Right lobe of liver (tissue), 6 donors: ENCODE measurements at regions not wholly inside any gene's neighbourhood (a gene's known extent, or its start where the extent isn't known, plus 50 kb on each side); places are given as distances from the start of the nearest gene placed in this dataset.

Experiments
- ATAC-seq, 4 donors: fragments of 200-7000 bp; cut with Tn5 transposase; one replicate each; pipeline ENCODE4 v1.9.1; 2020; ENCODE audit warnings: mild to moderate bottlenecking in 4 of 4, moderate library complexity in 4 of 4
- DNase-seq, 3 donors: peaks; one replicate each; pipeline ENCODE4 v3.0.0-alpha.2; 2020
- H3K27ac ChIP-seq, 3 donors: fragments of 200-600 bp; one replicate each; pipeline ENCODE4 v1.8.0; 2022
- H3K27me3 ChIP-seq, 2 donors: fragments of 200-600 bp; one replicate each; pipeline ENCODE4 v1.8.0; 2022
- H3K36me3 ChIP-seq, 4 donors: fragments of 200-600 bp; sonication (generic) in 1 of 4; one replicate each; pipeline versions ENCODE4 v1.5.1 to v1.8.0; 2017 to 2022; ENCODE audit warnings: control low read depth in 1 of 4
- H3K4me1 ChIP-seq, 4 donors: fragments of 200-600 bp; sonication (generic) in 1 of 4; one replicate each; pipeline versions ENCODE4 v1.5.1 to v1.8.0; 2017 to 2022; ENCODE audit warnings: control low read depth in 1 of 4
- H3K4me3 ChIP-seq, 3 donors: fragments of 200-600 bp; one replicate each; pipeline ENCODE4 v1.8.0; 2022
- H3K9me3 ChIP-seq, 4 donors: fragments of 200-600 bp; sonication (generic) in 1 of 4; one replicate each; pipeline versions ENCODE4 v1.5.1 to v1.8.0; 2017 to 2022; ENCODE audit warnings: control low read depth in 1 of 4
- CTCF ChIP-seq, 4 donors: fragments of 200-600 bp in 3 of 4; fragments of 450-650 bp in 1 of 4; IDR thresholded peaks; one replicate each; pipeline versions ENCODE4 v1.5.1 to v1.8.0; 2016 to 2022; ENCODE audit warnings: antibody characterized with exemption in 4 of 4, mild to moderate bottlenecking in 2 of 4
- POLR2A ChIP-seq: fragments of 450-650 bp; IDR thresholded peaks from one replicate; pipeline ENCODE4 v1.6.1; 2017; ENCODE audit warnings: antibody characterized with exemption, mild to moderate bottlenecking
- WGBS: methylation state at CpG from one replicate; pipeline ENCODE4 v1.1.6; 2018; ENCODE audit warnings: low coverage, low lambda C conversion rate; ENCODE audit not compliant: insufficient coverage; ENCODE audit errors: missing lambda C conversion rate; 5-methylcytosine and 5-hydroxymethylcytosine counted together
- intact Hi-C, 2 donors: fragments of 100-400 bp; cut with DNase I; formaldehyde crosslinking; loops; one replicate each; pipeline versions ENCODE4 v1.11.2 to v1.14.1; 2022
- donor health status: DM: no; HTN: yes; CAD: no.
- donor health status: DM: no; HTN: no; CAD: no.
- donor health status: DM: no; HTN: no; CAD: no.
- donor health status: DM: no; HTN: yes; CAD: no.
- donor health status: DM: no; HTN: yes; CAD: no.

DNA sequence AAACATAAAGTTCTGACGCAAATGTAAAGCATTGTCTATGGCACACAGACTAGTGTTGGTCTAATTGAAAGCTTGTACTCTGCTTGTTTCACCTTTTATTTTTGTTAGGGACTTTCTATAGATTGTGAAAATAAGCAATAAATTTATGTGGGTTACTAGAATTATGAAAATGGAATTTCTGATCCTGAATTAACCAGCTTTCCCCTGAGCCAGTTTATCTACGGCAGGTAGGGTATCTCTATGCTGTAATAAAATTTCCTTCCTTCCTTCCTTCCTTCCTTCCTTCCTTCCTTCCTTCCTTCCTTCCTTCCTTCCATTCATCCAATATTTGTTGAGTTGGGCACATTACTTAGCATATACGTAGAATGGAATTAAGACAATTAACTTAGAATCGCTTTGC lies 362.6 kb upstream of the SPRED2 start:
- no peak for TF ChIP-seq CTCF (IDR thresholded peaks at IDR 0.05)
- no peak for TF ChIP-seq POLR2A

GRCh38 chr2:65791404-65791975 lies 359.1 kb upstream of the SPRED2 start:
- no peak for ATAC-seq
- H3K27ac ChIP-seq, result no peak overlapping the region
- H3K4me1 ChIP-seq, result no peaks in the 10 kb centered on the region
- TF ChIP-seq POLR2A (no peak), CTCF (IDR thresholded peaks at IDR 0.05) (no peak)
- H3K9me3 ChIP-seq, result no peaks in the 10 kb centered on the region
- no peak for DNase-seq
- H3K27me3 ChIP-seq, result no peaks in the 10 kb centered on the region
- no peak overlapping the region for H3K4me3 ChIP-seq
- WGBS, result 65% methylated on average over 9 of the region's 9 CpGs
- intact Hi-C loops, result no loop called here
- H3K36me3 ChIP-seq, result no peaks in the 10 kb centered on the region

More for the DNA sequence above, 362.6 kb upstream of the SPRED2 start:
- ATAC-seq (no peak), DNase-seq (no peak)
- Histone ChIP-seq H3K9me3 (no peaks in the 10 kb centered on the region), H3K4me3 (no peak overlapping the region), H3K4me1 (no peaks in the 10 kb centered on the region), H3K27ac (no peak overlapping the region), H3K27me3 (no peaks in the 10 kb centered on the region), H3K36me3 (no peaks in the 10 kb centered on the region)
- intact Hi-C loops, result no loop called here
- 78% methylated on average over 4 of the region's 4 CpGs for WGBS

GRCh38 chr2:65790676-65790935 lies 358.2 kb upstream of the SPRED2 start:
- Histone ChIP-seq H3K27me3 (no peaks in the 10 kb centered on the region), H3K4me1 (no peaks in the 10 kb centered on the region), H3K4me3 (no peak overlapping the region), H3K27ac (no peak overlapping the region), H3K36me3 (no peaks in the 10 kb centered on the region), H3K9me3 (no peaks in the 10 kb centered on the region)
- DNase-seq, result no peak
- no peak for TF ChIP-seq POLR2A
- no peak for TF ChIP-seq CTCF (IDR thresholded peaks at IDR 0.05)
- WGBS, result no CpG with 5 or more reads among the region's 2 CpGs
- ATAC-seq, result no peak
- intact Hi-C loops, result no loop called here

GRCh38 chr2:65789923-65790675 lies 357.7 kb upstream of the SPRED2 start:
- no peak for TF ChIP-seq POLR2A
- Histone ChIP-seq H3K27ac (no peak overlapping the region), H3K36me3 (no peaks in the 10 kb centered on the region), H3K27me3 (no peaks in the 10 kb centered on the region), H3K4me1 (no peaks in the 10 kb centered on the region), H3K9me3 (no peaks in the 10 kb centered on the region), H3K4me3 (no peak overlapping the region)
- WGBS, result 78% methylated on average over 13 of the region's 30 CpGs
- DNase-seq (no peak), ATAC-seq (peak in 1 of 4 donors; percentile 22)
- intact Hi-C loops, result no loop called here

DNA sequence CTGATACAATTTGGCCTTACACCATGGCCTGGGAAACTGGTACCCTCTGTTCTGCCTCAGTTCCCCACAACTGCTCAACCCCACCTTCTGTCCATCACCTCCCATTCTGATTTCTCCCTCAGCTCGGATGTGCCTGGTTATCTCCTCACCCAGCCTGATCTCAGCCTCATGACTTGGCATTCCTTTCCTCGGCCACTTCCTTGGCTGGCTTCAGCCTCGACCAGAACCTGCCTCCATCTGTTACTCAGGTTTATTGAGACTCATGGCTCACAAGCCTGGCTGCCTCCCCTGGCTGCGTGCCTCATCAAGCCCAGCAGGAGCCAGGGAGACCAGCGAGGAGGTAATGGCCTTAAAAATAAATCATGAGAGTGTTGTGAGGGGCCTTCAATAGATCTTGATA lies 356.2 kb upstream of the SPRED2 start:
- no peak overlapping the region for H3K27ac ChIP-seq
- H3K9me3 ChIP-seq, result no peaks in the 10 kb centered on the region
- DNase-seq (no peak), ATAC-seq (no peak)
- no peaks in the 10 kb centered on the region for H3K4me1 ChIP-seq
- TF ChIP-seq CTCF (IDR thresholded peaks at IDR 0.05) (no peak), POLR2A (no peak)
- H3K36me3 ChIP-seq, result no peaks in the 10 kb centered on the region
- WGBS, result 43% methylated on average over 4 of the region's 5 CpGs
- H3K27me3 ChIP-seq, result no peaks in the 10 kb centered on the region
- intact Hi-C loops, result no loop called here
- no peak overlapping the region for H3K4me3 ChIP-seq
